Muscle of back (tissue), 3 donors: ENCODE measurements at regions not wholly inside any gene's neighbourhood (a gene's known extent, or its start where the extent isn't known, plus 50 kb on each side); places are given as distances from the start of the nearest gene placed in this dataset.
"Not testable (repeated sequence)": the region's sequence is repeated elsewhere in the genome, so short reads cannot be mapped to it uniquely, and the experiment has no call there.

Experiments
- DNase-seq, 3 donors: peaks; one replicate each; pipeline versions ENCODE4 v3.0.0 to v3.0.0-alpha.2; 2013

- DNase-seq = peak; percentile 56 to 82 (median 73)
Measured at GRCh38 chr16:85202631-85203461, 90.6 kb upstream of the CIBAR2 start.

GRCh38 chr16:85203462-85203813 is 91.2 kb upstream of the CIBAR2 start:
- DNase-seq = no peak

- DNase-seq = peak in 1 of 3 donors; percentile 52
Measured at GRCh38 chr16:85204242-85205010, 92.2 kb upstream of the CIBAR2 start.

GRCh38 chr16:85205257-85205656 is 93.0 kb upstream of the CIBAR2 start:
- DNase-seq = not testable (repeated sequence)

- peak in 1 of 3 donors; percentile 62 for DNase-seq
Measured at GRCh38 chr16:85205747-85206471, 93.6 kb upstream of the CIBAR2 start.

GRCh38 chr16:85206472-85207356 is 94.4 kb upstream of the CIBAR2 start:
- DNase-seq = peak in 2 of 3 donors; percentile 69 to 83

- DNase-seq = no peak
Measured at GRCh38 chr16:85207357-85207921, 95.2 kb upstream of the CIBAR2 start.

GRCh38 chr16:85208181-85208580 is 95.9 kb upstream of the CIBAR2 start:
- DNase-seq = peak in 1 of 3 donors; percentile 35

GRCh38 chr16:85208643-85209520 is 96.6 kb upstream of the CIBAR2 start:
- no peak for DNase-seq

- DNase-seq = no peak
Measured at GRCh38 chr16:85209526-85210121, 97.4 kb upstream of the CIBAR2 start.

- DNase-seq = no peak
Measured at GRCh38 chr16:85210423-85211169, 98.3 kb upstream of the CIBAR2 start.

- DNase-seq = no peak
Measured at GRCh38 chr16:85211271-85211801, 99.1 kb upstream of the CIBAR2 start.

GRCh38 chr16:85213926-85214675 is 101.8 kb upstream of the CIBAR2 start:
- DNase-seq = no peak

- DNase-seq = no peak
Measured at GRCh38 chr16:85215478-85216118, 103.3 kb upstream of the CIBAR2 start.

GRCh38 chr16:85216522-85217375 is 104.5 kb upstream of the CIBAR2 start:
- DNase-seq = no peak
